GM21447 (cell line): ENCODE measurements at regions not wholly inside any gene's neighbourhood (a gene's known extent, or its start where the extent isn't known, plus 50 kb on each side); places are given as distances from the start of the nearest gene placed in this dataset.

Experiments used
- ATAC-seq: cut with Tn5 transposase; IDR thresholded peaks from one replicate; pipeline ENCODE4 v1.9.1; 2021; ENCODE audit not compliant: unreplicated experiment

GRCh38 chr15:93585012-93585411 lies 496.0 kb upstream of the RGMA start:
- ATAC-seq, result no peak

DNA sequence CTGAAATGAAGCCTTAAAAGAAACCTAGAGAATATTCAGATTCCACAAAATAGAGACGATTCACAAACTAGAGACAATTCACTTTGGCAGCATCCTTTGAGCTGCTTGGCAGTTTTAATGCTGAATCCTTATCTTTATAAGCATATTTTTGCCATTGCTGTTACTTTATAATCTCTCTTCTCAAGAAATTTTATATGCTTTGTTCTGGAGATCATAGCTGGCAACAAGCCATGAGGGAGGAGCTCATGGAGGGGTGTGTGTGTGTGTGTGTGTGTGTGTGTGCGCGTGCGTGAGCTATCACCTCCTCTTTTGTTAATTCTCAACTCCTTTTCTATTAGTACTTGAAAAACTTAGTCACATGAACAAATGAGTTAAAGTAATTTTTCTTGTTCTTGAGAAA lies 495.0 kb upstream of the RGMA start:
- no peak for ATAC-seq

DNA sequence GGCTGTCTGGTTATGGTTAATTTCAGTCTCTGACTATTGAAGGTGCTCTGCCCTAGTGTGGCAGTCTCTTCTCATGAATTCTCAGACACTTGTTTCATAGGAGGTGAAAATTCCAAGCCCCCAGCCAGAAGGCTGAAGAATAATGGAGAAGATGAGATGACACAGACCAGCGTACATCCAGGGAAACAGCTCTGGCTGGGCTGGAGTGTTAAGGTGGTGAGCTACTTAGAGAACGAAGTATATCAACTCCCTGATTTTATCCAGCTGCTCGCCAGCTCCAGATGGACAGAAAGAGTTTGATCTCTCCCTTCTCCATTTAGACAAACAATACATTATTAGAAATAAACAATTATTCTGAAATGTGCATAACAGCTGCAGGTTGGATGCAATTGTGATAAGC lies 494.5 kb upstream of the RGMA start:
- ATAC-seq, result no peak

GRCh38 chr15:93570527-93570926 lies 481.5 kb upstream of the RGMA start:
- no peak for ATAC-seq

DNA sequence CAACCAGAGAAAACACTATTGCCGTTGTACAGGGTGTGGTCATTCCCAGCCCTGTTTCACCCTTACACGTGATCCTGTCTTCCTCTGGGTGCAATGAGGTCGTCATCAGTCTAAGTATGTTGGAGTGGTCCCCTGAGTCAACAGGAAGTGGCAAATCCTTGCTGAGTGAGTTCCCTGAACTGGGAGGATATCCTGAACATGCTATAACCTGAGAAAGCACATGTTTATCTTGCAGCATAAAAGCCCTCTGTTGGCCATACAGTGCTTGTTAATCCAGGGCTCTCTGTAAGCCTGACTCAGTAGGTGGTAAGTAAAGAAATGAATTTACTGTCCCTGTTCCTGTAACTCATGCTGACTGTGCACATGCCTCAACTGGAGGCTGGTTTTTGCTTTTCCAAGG lies 477.8 kb upstream of the RGMA start:
- no peak for ATAC-seq

- no peak for ATAC-seq
Observed at GRCh38 chr15:93565201-93565600, 476.2 kb upstream of the RGMA start.

DNA sequence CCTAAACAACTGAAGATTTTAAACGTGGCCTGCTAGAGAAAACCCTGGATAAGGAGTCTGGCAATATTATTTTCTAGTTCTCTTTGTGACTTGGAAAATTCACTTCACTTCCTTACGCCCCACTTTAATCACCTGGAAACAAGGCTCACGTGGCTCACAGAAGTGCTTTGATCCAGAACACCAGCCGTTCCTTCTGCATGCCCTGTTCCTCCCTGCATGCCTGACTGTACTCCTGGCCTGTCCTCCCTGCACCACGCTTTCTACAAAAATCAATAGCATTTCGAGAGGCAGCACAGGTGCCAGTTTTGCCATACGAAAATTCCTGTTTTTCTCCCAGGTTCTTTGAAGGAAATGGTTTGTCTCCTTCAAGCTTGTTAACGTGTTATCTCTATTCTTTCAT lies 474.2 kb upstream of the RGMA start:
- ATAC-seq, result no peak

GRCh38 chr15:93562395-93563123 lies 473.5 kb upstream of the RGMA start:
- no peak for ATAC-seq

DNA sequence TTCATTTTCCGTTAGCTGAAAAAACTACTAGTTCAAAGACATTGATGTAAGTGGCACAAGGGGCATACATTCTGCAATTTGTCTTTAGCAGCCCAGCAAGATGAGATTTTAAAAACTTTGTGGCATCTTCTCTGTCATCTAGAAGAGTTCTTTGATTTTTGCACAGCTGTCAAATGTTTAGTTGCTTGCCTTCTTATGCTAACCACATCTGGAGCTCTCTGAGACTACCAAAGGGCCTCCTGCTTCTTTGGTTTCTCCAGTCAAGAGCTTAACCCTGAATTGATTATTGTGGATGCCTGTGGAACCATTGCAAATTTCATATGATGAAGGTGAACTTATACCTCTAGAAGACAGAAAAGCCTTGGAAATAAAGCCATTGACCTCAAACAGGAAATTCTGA lies 468.7 kb upstream of the RGMA start:
- no peak for ATAC-seq

DNA sequence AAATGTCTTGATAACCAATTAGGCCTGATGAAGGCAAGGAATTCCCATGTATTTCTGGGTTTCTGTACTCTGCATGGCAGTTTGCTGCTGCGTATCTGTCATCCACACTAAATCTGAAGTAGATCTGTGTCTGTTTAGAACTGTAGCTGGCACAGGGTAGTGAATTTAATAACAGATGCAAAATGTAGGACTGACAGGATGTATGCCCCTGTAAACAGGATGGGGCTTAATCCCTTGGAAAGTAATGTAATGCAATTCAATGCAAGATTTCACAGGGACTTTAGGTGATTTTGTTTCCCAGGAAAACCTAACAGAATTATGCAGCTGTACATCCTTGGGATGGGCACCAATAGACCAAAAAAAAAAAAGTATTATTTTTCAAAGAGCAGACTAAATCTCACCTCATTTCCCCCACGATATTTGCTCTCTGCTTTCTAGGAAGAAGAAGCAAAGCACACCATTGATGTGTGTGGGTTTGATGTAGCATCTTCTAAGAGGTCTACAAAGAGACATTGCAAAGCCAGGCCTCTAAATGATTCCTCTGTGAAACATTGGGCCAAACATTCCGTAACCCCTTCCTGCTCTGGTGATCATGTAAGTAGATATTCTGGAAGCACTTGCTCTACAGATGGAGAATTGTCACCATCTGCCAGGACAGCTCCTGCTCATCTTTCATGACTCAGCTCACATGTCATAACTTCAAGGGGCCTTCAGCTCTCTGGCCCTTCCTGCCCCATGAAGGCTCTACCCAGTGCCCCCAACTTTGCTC lies 464.3 kb upstream of the RGMA start:
- no peak for ATAC-seq

DNA sequence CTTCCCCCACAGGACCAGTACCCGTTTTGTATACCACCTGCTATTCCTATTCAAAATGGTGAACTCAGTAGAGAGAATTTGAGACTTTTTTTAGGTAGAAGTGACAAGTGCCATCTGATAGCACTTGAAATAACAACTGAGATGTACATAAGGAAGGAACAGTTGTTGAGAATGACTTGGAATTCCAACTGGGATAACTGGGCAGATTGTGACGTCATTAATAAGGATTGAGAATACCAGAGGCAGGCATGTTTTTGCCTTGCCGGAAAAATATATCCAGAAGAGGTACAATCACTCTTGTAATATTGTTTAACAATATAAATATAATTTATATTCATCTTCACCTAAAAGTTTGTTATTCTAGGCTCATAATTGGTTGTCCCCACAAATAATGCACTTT lies 454.1 kb upstream of the RGMA start:
- no peak for ATAC-seq

DNA sequence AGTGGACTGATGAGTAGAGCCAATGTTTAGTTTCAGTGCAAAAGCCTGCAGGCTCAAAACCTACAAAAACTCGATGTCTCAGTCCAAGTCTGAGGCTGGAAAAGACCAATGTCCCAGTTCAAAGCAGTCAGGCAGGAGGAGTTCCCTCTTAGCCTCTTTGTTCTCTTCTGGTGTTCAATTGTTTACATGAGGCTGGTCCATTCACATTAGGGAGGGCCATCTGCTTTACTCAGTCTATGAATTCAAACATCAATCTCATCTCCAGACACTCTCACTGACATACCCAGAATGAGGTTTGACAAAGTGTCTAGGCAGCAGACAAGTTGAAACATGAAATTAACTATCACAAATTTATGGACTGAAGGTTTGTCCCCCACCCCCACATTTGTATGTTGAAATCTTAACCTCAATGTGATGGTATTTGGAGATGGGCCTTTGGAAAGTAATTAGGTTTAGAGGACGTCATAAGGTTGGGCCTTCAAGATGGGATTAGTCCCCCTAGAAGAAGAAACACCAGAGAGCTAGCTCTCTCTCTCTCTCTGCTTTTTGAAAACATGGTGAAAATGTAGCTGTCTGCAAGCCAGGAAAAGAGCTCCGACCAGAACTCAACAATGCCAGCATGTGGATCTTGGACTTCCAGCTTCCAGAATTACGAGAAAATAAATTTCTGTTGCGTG lies 438.5 kb upstream of the RGMA start:
- no peak for ATAC-seq

GRCh38 chr15:93524432-93524831 lies 435.4 kb upstream of the RGMA start:
- ATAC-seq, result no peak

DNA sequence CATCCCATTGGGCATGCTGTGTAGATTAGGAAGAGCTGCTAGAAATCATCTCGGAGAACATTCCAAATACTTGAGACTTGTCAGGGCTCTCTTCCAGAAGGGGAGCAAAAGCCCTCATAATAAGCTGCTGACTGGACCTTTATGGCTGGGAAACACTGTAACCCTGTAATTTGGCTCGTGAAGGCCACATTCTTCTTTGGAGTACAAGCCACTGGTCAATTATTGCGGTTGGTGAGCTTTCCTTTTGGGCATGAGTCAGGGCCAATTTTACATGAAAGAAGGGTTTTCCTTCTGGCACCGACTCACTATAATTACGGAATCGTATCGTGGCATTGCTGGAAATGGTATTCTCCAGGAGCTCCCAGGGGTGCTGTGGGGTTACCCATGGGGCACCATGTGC lies 434.5 kb upstream of the RGMA start:
- ATAC-seq, result no peak

GRCh38 chr15:93520206-93520605 lies 431.2 kb upstream of the RGMA start:
- no peak for ATAC-seq

- no peak for ATAC-seq
Observed at GRCh38 chr15:93519599-93519998, 430.6 kb upstream of the RGMA start.

- no peak for ATAC-seq
Observed at GRCh38 chr15:93517176-93517575, 428.2 kb upstream of the RGMA start.

DNA sequence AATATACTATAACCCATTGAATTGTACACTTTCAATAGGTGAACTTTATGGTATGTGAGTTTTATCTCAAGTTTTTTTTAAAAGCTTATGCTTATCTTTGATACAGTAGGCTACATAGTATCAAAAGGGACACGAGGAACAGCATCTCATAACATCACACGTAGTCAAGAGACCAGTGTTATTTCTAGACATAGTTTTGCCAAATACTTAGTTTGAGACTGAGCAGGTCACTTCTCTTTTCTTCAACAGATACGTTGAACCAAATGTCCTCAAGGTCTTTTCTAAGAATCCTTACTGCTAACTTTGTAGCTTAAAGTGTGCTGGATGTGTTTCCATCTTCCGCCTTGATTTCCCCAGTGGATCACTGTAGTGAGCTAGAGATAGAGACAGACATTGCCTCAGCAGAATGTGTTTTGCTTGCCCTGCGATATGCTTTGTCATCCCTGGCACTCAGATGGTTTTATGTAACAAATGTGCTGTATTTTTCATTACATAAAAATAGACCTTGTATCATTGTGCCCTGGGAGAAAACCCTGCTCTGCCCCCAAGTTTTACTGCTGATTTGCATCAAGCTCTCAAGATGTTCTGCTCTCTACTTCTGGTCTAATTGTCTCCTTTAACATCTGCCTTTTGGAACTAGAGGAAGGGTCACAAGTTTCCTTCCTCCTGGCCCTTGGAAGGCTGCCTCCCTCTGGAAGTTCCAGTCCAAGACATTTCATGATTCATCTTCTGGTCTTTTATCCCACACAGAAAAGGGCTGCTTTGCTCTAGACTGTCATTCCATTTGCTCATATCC lies 426.4 kb upstream of the RGMA start:
- no peak for ATAC-seq

- ATAC-seq, result no peak
Observed at GRCh38 chr15:93506646-93507045, 417.6 kb upstream of the RGMA start.

DNA sequence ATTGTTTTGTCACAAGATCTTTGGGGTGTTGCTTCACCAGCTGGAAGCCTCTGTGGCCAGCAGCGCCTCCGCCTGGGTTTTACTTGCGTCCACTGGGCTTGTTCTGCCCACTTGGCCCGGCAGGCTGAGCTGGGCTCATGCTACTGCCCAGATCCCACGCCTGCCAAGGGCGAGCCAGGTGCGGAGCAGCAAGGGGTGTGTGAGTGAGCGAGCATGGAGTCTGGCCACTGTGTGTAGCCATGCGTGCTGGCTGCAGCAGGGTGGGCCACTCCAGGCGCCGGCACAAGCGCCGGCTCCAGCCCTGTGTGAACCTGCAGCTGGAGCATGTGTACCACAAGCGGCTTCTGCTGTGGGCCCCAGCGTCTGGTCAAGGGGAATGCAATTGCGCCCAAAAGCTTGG lies 416.5 kb upstream of the RGMA start:
- no peak for ATAC-seq

DNA sequence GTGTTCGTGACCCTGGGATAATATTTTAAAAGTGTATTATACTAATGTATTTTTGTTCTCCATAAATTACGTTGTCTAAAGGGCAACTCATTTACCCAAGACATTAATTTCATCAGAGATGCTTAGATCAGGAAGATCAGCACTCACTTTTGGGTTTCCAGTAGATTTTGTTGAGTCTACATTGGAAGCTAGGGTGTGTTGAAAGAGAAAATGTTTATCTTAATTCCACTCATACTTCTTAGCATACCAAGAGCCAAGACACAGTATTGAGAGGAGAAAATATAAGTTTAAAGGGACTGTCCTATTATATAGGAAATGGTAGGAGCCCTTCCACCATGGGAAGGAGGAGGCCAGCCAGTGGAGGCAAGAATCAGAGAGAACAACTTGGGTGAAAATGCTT lies 412.9 kb upstream of the RGMA start:
- ATAC-seq, result no peak
